ENCODE measurements at regions not wholly inside any gene's neighbourhood (a gene's known extent, or its start where the extent isn't known, plus 50 kb on each side); places are given as distances from the start of the nearest gene placed in this dataset.

DNA sequence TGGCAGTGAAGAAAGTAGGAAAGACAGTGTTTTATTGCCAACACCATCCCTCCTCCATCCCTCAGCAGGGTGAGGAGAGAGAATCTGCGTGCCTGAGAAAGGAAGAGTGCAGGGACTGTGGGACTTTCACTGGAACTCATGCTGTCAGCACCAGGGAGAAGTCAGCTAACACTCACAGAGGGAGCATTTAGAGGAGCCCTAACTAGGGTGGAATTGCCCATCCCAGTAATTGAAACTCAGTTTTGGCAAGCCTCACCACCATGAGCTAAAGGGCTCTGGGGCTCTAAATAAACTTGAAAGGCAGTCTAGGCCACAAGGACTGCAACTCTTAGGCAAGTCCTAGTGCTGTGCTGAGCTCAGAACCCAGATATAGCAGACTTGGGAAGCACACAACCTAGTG, 622.3 kb downstream of the SEMA5A start:
- TF ChIP-seq, protein P1, sequence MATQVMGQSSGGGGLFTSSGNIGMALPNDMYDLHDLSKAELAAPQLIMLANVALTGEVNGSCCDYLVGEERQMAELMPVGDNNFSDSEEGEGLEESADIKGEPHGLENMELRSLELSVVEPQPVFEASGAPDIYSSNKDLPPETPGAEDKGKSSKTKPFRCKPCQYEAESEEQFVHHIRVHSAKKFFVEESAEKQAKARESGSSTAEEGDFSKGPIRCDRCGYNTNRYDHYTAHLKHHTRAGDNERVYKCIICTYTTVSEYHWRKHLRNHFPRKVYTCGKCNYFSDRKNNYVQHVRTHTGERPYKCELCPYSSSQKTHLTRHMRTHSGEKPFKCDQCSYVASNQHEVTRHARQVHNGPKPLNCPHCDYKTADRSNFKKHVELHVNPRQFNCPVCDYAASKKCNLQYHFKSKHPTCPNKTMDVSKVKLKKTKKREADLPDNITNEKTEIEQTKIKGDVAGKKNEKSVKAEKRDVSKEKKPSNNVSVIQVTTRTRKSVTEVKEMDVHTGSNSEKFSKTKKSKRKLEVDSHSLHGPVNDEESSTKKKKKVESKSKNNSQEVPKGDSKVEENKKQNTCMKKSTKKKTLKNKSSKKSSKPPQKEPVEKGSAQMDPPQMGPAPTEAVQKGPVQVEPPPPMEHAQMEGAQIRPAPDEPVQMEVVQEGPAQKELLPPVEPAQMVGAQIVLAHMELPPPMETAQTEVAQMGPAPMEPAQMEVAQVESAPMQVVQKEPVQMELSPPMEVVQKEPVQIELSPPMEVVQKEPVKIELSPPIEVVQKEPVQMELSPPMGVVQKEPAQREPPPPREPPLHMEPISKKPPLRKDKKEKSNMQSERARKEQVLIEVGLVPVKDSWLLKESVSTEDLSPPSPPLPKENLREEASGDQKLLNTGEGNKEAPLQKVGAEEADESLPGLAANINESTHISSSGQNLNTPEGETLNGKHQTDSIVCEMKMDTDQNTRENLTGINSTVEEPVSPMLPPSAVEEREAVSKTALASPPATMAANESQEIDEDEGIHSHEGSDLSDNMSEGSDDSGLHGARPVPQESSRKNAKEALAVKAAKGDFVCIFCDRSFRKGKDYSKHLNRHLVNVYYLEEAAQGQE (IDR thresholded peaks at IDR 0.05; ENCODE audit: borderline replicate concordance) = no peak
- no peak for TF ChIP-seq MXI1 (conservative IDR thresholded peaks at IDR 0.05; ENCODE audit: poor library complexity, severe bottlenecking)
- no peak for TF ChIP-seq RAD21 (conservative IDR thresholded peaks at IDR 0.05)
- no peak for TF ChIP-seq TAF1 (IDR thresholded peaks at IDR 0.05; ENCODE audit: low read depth)
- TF ChIP-seq, protein P2, sequence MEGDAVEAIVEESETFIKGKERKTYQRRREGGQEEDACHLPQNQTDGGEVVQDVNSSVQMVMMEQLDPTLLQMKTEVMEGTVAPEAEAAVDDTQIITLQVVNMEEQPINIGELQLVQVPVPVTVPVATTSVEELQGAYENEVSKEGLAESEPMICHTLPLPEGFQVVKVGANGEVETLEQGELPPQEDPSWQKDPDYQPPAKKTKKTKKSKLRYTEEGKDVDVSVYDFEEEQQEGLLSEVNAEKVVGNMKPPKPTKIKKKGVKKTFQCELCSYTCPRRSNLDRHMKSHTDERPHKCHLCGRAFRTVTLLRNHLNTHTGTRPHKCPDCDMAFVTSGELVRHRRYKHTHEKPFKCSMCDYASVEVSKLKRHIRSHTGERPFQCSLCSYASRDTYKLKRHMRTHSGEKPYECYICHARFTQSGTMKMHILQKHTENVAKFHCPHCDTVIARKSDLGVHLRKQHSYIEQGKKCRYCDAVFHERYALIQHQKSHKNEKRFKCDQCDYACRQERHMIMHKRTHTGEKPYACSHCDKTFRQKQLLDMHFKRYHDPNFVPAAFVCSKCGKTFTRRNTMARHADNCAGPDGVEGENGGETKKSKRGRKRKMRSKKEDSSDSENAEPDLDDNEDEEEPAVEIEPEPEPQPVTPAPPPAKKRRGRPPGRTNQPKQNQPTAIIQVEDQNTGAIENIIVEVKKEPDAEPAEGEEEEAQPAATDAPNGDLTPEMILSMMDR (IDR thresholded peaks at IDR 0.05; ENCODE audit: poor library complexity, severe bottlenecking) = no peak
- TF ChIP-seq POLR2AphosphoS5 (IDR thresholded peaks at IDR 0.05) = no peak
- no peak for TF ChIP-seq EZH2 (IDR thresholded peaks at IDR 0.05; ENCODE audit: borderline replicate concordance, insufficient read depth, low read length, poor library complexity, severe bottlenecking)
- no peak for TF ChIP-seq SMC3 (conservative IDR thresholded peaks at IDR 0.05; ENCODE audit: poor library complexity)

Measured in neural cell (in vitro differentiated cells).